Hematopoietic multipotent progenitor cell treated with erythropoietin and hydrocortisone succinate and interleukin-3 and kit ligand, for 6 days (in vitro differentiated cells): ENCODE measurements at regions not wholly inside any gene's neighbourhood (a gene's known extent, or its start where the extent isn't known, plus 50 kb on each side); places are given as distances from the start of the nearest gene placed in this dataset.

Experiments used
- DNase-seq: peaks from one replicate; pipeline ENCODE4 v3.0.0-alpha.2; 2015

DNA sequence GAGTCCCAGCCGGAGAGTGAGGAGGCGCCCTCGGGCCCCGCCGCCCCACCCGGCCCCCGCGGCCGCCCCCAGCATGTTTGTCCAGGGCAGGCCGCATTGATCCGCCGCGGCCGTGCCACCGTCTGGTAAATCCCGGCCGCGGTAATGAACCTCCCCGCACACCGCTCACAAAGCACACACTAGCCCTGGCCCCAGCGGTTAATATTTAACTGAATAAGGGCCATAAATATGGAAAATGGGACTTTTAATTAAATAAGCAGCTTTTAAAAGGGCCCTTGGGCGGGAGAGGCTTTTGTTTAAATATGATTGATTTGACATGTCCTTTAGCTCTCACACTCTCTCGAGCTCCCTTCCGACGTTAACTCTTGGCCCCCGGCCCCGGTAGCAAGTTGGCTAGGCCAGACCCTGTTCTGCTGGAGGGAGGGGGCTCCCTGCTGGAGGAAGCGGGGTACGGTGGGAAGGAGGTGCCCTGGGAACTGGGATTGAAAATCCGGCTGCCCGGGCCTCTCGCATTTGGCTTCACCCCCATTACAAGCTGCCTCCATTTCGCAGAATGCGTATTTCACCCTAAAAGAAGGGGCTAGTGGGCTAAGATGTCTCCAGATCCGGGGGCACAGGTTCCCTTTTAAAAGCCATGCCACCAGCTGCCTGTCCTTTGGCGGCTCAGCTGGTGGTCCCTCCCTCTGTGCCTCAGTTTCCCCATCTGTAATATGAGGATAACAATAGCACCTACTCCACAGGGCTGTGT is 199.8 kb downstream of the RBM19 start:
- DNase-seq, result no peak

DNA sequence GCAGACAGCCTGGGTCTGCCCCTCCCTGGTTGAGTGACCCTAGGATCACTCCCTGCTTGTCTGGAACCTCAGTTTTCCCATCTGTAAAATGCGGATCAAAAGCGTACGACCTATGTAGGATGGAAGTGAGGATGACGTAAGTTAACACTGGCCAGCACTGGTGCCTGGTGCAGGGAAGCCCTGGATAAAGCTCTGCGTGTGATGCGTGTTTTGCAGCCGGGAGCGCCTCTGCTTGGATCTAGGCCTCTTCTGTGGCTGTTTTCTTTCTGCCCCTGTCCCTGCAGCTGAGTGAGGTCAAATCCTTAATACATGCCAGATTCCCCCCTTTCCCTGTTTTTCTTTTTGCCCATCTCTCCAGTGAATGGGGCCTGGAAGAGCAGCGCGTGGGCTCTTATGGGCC is 201.5 kb downstream of the RBM19 start:
- no peak for DNase-seq

DNA sequence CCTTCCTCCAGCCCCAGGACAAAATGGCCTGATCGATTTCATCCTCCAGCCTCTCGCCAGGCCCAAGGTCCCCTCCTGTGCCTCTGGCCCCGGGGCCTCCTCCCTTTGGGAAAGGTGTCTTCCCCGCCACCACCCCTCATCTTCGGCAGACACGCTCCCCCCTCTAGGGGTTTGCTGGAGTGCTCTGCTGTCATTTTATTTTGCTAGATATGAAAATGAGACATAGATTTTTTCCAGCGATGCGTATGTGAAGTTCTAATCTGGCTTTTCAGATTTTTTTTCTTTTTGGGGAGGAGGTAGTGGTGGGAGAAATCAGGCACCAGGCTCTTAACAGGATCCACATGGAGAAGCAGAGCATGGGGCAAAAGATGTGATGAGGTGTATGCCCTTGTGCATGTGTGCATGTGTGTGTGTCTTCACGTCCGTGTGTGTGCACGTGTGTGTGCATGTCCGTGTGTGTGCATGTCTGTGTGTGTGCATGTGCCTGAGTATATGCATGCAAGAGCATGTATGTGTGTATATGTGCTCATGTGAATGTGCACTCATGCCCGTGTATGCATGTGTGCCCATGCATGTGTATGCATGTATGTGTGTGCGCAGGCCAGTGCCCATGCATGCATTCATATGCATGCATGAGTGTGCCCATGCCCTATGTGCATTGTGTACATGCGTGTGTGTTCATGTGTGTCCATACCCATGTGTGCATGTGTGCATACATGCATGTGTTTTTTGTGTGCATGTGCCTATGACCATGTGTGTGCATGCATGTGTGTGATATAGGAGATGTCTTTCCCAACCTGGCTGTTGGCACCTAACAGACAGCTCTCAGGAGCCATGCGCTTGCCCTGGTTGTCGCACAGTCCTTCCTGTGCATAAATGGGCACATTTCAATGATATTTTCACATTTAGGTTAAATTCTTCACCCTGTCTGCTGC is 203.0 kb downstream of the RBM19 start:
- DNase-seq, result no peak

DNA sequence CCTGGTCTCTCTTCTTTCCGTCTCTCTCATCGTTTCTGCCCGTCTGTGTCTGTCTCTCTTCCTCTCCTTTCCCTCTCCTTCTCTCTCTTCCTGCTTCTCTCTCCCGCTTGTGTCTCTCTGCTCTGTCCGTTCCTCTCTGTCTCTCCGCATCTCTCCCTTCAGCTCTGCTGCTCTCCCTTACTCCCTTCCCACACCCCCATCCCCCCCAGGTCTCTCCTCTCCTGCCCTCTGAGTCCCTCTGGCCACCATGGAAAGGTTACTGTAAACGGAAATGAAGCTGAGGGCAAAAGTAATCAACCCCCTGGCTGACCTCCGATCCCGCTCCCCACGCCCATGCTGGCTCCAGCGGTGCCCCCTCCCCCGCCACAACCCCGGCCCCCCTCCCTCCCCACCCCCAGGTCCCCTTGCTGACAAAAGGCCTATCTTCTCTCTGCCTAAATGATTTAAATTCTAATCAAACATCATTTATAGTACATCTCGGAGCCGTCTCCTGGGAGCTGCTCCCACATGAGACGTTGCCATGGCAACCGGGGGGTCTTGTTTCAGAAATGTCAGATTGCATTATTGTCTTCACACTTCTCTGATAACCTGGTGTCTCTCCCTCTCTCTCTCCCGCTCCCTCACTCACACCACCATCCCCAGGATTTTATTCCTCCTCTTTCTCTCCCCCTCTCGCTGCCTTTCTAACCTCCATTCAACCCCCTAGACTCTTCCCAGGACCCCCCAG is 203.8 kb downstream of the RBM19 start:
- no peak for DNase-seq

DNA sequence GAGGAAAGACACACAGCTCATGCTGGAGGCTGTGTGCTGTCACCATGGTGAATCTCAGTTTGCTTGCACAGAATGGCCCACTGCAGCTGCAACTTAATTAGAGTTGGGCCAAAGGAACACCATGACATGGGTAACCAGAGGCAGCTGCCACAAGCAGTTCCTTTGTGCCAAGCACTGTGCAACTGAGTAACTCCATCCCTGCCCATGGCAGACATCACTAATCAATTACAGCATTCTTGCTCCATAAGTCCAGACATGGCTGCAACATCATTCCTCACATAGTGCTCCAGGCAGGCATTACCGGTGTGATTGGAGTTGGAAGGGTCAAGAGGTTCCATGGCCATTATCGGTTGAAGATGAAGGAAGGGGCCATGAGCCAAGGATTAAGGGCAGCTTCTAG is 207.0 kb downstream of the RBM19 start:
- no peak for DNase-seq

DNA sequence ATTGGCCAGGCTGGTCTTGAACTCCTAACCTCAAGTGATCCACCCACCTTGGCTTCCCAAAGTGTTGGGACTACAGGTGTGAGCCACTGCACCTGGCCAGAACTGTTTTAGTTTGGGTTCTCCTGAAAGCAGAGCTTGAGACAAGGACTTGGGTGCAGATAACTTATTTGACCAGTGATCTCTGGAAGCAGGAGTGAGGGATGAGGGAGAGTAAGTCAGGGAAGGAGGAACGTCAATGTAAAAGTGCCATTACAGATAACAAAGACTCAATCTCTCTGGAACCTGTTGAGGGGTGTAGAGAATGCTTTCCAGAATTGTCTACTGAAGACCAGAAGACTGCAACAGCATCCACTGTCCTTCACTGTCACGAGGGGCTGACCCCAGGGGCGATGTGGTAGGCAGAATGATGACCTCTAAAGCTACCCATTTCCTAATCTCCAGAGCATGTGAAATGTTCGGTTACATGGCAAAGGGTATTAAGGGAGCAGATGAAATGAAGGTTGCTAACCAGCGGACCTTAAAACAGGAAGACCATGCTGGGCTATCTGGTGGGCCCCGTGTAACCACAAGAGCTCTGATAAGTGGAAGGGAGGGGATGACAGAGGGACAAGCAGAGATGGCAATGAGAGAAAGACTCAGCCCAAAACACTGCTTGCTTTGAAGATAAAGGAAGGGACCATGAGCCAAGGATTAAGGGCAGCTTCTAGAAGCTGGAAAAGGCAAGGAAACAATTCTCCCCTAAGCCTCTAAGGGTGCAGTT is 207.8 kb downstream of the RBM19 start:
- DNase-seq, result peak; percentile 91

DNA sequence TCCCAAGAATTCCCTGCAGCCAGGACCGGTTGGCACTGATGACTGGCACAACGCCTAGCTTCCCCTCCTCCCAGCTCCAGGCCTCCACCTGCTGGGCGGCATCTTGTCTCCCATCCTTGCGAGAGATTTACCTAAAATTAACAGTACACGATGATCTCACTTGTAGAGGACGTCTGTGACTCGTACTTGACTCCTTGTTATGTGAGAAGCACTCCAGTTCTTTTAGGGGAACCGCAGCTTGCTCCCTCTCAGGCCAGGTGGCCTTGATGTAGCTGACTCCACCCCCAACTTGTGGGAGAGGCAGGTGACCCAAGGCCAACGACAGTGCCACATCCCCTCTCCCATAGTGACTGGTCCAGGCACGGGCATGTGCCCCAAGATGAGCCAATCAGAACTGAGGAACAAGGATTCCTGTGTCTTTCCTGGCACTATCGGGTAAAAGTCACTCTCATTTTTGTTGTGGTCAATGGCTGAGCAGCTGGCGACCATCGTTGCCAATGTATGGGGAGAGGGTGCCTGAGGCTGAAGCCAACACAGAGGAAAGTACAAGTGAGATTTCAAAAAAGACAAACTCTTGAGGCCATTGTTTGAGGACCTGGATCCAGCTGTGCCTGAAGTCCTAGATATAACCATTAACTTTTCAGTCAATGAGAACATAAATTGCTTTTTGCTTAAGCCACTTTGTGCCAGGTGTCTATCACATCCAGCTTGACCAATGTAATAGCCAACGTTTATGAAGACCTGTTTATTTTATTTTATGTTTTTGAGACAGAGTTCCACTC is 208.7 kb downstream of the RBM19 start:
- no peak for DNase-seq

DNA sequence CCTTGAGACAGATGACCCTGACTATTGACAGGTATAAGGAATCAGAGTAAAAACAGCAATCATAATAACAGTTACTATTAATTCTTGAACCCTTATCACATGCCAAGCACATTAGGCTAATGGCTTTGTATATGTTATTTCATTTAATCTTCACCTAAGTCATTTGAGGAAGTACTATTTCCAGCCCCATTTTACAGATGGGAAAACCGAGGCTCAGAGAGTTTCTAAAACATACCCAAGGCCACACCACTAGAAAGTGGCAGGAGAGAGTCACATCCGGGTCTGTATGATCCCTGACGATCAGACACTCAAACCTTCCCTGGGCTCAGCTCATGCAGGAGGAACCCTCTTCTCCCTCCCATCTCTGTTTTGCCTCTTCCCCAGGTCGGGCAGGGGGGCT is 209.5 kb downstream of the RBM19 start:
- DNase-seq, result no peak

DNA sequence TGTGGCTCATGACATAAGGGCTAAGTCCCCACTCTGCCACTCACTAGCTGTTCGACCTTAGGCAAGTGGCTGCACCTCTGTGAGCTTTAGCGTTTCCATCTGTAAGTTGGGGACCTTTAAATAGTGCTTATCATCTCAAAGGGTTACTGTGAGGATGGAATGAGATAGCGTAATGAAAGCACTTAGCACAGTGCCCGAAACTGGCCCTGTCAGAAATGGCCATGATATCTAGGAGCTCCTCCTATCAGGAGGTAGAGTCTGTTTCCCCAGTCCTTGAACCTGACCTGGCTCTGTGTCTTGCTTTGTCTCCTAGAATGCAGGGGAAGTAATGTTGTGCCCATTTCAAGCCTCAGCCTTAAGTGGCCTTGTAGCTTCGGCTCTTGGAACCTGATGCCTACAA is 211.0 kb downstream of the RBM19 start:
- DNase-seq, result peak; percentile 59

DNA sequence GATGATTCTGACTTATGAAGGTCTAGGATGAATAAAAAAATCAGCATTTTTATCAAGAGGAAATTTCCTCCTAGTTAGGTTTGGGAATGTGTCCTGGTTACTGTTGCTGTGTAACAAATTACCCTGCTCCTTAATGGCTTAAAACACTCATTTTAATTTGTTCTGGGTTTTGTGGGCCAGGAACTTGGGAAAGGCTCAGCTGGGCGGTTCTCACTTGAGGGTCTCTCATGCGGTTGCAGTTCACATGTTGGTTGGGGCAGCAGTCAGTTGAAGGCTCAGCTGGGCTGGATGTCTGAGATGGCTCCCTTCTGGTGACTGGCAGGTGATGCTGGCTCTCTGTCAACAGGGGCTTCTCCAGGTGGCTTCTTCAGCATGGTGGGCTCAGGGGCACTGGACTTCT is 214.6 kb downstream of the RBM19 start:
- DNase-seq, result no peak

DNA sequence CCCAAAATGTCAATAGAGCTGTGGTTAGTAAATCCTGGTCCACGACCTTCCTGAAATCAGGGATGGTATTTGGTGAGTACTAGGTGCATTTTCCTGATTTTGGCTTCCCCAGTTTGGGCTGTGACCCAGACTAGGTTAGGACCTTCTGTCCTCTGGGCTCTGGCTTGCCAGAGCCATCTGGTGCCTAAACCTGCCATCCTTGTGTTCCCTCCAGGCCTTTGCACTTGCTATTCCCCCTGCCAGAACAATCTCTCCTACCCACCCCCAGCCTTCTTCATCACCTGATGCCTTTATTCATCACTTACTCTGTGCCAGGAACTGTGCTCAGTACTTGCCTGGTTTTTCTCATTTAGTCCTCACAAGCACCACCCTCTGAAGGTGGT is 216.7 kb downstream of the RBM19 start:
- no peak for DNase-seq

DNA sequence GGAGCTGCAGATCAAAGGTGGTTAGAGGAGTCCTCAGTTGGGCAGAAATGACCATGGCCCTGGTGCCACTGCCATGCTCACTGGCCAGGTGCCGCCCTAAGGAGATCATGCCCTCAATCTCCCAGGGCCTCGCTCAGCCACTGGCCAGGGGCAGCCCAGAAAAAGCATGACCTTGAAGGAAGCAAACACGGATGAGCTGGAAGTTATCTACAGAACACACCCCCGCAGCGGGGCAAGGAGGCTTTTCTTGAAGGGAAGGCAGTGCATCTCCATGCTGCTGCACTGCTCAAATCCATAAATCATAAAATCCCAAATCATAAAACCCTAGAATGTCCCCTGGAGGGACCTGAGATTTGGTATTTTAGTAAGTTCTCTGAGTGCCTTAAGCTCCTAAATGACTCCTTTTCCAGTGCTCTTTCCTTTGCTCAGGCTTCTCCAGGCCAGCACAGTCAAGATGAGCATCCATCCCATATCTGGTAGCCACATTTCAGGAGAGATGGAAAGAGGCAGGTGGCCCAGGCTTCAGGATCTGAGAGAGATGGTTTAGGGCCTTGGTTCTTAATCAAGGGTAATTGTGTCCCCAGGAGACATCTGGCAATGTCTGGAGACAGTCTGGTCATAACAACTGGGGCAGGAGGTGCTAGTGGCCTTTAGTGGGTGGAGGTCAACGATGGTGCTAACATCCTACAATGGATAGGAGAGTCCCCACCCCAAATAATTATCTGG is 217.3 kb downstream of the RBM19 start:
- no peak for DNase-seq

DNA sequence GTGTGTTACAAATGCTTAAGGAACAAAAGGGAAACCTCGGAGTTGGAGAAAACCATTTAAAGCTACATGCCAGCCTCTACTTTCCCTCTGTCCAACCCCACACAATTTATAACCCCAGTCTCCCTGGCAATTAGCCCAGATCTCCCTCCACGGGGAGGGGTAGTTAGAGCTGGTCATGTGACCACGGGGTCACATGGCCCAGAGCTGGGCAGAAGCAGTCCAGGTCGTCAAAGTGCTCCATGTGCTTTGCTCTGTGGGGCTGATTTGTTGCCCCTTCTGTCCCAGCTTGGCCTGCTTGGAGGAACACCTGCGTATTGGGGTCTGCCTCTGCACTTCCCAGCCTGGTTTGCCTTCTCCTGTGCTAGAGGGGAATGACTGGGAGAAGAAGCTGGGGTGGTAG is 219.1 kb downstream of the RBM19 start:
- peak; percentile 62 for DNase-seq

DNA sequence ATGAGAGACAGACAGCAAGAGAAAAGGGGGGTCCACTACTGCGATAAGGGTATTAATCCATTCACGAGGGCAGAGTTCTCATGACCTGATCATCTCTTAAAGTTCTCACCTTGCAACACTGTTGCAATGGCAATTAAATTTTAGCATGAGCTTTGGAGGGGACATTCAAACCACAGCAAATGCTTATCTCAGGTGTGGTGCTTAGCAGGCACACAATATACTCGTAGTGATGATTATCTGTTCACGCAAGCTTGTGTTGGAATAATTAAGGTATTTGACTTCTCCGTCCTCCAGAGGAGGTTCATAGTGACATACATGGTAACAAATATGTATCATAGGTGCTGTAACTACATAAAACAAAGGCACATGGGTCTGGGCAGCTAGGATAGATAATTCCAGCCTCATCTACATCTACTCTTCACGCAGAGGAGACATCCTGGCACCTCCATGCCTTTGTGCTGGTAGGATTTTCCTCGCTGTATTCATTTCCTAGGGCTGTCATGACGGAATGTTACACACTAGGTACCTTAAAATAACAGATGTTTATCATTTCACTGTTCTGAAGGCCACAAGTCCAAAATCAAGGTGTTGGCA is 221.2 kb downstream of the RBM19 start:
- peak; percentile 80 for DNase-seq

DNA sequence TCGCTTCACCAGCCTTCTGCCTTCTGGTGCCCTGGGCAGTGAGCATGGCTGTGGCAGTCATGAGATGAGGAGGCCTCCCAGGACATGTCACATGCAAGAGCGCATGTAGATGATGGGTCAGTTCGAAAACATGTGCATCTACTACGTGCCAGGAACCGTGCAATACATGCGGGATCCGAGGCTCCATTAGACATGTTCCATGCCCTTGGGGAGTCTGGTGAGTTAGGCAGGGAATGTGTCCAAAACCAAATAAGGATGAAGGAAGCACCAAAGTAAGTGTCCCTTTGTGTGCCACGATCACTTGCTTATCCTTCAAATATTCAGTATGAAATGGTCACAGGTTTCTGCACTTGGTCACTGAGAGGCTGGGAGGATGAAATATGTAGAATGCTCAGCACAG is 223.3 kb downstream of the RBM19 start:
- DNase-seq, result no peak

DNA sequence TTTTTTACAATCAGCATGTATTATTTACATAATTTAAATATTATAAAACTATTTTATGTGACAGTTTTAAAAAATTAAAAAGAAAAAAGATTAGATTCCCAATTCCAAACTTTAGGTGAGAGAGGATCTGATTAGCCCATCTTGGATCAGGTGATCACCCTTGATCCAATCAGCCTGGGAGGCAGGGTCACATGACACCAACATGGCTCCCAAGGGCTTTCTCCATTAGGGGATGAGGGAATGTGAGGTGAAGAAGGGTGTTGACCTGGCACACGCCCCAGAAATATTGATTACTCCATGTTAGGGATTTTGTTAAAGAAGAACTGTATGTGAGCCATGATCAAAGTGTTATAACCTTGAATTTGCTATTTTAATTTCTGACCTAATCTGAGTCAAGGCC is 225.4 kb downstream of the RBM19 start:
- no peak for DNase-seq

DNA sequence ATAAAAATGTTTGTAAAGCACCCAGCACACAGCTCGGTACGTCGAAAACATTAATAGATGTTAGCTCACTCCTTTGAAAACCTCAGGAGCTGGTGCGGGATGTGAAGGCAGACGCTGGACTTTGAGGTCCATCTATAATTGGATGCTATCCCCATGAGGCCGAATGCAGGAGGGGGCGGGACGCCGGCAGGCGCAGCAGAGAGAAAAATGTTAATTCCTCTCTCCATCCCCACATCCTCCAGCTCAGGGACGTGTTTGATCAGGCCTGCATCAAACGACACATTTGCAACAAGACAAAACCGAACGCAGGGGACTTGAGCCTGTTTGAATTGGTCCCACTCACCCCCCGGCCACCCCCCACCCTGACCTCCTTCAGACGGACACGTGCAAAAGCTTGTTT is 231.0 kb downstream of the RBM19 start:
- DNase-seq, result no peak

DNA sequence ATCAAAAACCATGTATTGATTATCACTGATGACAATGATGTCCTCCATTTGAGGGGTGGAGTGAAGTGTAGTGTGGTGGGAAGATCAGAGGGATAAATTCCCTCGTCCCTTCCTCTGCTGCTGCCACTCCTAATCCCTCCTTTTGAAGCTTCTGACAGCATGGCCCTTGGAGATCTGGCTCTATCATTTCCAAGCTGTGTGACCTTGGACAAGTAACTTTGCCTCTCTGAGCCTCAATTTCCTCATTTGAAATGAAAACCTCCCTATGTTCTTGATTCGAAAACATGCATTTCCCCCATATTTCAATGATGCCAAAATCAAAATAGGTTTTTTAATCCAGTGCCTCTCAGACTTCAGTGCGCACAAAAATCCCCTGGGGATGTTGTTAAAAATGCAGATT is 231.6 kb downstream of the RBM19 start:
- no peak for DNase-seq

DNA sequence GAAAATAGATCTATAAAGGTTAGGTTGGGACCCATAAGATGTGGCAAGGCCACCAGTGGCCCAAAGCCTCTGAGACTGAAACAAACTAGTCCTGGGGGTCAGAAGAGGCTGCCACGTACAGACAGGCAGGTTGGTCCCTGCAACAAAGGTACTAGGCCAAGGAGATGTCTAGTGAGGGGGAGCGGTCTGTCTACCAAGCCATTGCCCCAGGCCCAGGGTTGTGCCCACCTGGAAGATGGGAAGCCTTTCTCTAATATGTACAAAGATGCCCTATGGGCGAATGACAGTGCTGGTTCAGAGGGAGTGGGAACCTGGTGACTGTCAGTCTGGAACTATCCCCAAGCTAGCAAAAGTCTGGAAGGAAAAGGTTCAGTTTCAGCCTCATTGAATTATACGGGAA is 233.2 kb downstream of the RBM19 start:
- DNase-seq, result no peak

DNA sequence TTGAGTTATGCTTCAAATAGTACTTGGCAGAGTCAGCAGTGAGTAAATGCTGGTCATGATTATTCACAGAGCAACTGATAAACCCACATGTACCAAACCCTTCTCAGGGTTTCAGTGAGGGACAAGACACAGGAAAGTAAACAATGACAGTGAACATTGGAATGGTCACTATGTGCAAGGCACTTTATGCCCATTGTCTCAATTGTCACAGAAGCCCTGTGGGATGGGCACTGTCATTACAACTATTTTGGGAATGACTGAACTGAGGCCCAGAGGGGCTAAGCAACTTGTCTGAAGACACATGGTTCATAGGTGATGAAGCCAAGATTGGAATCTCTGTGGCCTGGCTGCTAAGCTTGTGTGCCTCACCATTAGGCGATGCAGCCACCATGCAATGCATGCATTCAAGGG is 238.5 kb downstream of the RBM19 start:
- no peak for DNase-seq

DNA sequence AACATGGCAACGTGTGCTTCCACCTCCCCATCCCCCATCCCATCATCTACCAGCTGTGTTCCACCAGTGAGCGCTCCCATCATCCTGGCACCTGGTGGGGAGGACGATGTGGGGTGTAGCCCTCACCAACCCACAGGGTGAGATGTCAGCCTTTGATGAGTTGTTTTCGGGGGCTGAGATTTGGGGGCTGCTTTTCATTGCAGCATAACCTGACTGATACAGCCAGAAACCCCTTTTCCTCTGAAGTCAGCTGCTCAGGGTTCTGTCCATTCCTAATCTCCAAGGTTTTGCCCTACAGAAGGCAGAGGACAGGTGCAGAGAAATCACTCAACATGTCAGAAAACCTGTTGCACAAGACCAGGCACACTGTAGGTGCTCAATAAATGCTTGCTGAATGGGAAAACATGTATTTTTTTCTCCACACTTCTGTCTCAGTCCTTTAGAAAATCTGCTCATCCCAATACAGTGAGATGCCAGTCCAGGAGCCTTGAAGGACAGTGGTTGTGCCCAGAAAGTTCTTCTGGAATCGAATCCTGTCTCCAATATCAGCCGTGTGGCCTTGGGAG is 239.8 kb downstream of the RBM19 start:
- no peak for DNase-seq
